ENCODE measurements at regions not wholly inside any gene's neighbourhood (a gene's known extent, or its start where the extent isn't known, plus 50 kb on each side); places are given as distances from the start of the nearest gene placed in this dataset.

DNA sequence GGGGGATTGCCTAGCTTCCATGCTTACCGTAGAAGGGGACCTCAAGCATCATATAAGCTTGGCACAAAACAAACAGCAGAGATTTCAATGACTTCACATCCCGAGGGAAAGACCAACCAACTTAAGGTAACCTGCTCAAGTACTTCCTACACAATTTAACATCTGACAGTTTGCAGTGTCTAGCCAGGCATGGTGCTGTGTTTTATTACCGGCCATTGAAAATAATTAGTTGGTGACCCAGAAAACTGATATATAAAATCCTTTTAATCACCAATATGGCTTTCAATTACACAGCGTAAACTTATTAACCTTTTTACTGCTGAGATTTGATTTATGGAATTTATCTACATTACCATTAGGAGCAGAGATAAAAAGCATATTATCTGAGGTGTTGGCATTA, 268.3 kb downstream of the ARRDC4 start:
- Histone ChIP-seq H3K9me3 (no peaks in the 10 kb centered on the region), H3K27ac (no peak overlapping the region), H3K4me3 (no peak overlapping the region), H3K27me3 (ENCODE audit: insufficient read depth in 3 of 3, low read length in 2 of 3) (peaks cover 0 to 2% (median 0%) of the 10 kb centered on the region in 3 donors), H3K36me3 (ENCODE audit: insufficient read depth in 1 of 2, low read depth in 1 of 2) (no peaks in the 10 kb centered on the region), H3K4me1 (no peaks in the 10 kb centered on the region)
- TF ChIP-seq CTCF (IDR thresholded peaks at IDR 0.05): no peak
- intact Hi-C loops (cut with DNase I): no loop called here
- 21 to 67% (median 65%) methylated on average over 4 of the region's 4 CpGs for WGBS, 3 donors
- DNase-seq (no peak), ATAC-seq (no peak)

DNA sequence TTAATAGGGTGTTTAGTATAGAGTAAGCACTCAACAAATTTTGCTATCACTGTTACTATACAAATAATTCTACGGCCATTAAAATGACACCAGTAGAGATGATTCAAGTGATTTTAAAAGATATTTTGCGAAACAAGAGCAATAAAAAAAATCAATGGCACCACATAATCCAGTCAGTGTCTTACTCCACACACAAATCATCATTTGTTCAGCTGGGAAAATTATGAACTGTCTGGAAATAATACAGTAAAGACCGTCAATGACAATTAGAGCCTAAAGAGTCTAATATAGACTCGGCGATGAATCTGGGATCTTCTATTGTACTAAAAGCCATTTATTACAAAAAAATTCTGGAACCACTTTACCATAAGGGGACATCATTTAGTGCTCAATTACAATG, 270.5 kb downstream of the ARRDC4 start:
- intact Hi-C loops (cut with DNase I): no loop called here
- no peak for ATAC-seq
- Histone ChIP-seq H3K27me3 (ENCODE audit: insufficient read depth in 3 of 3, low read length in 2 of 3) (peaks cover 0 to 2% (median 0%) of the 10 kb centered on the region in 3 donors), H3K4me3 (no peak overlapping the region), H3K4me1 (no peaks in the 10 kb centered on the region), H3K9me3 (no peaks in the 10 kb centered on the region), H3K36me3 (ENCODE audit: insufficient read depth in 1 of 2, low read depth in 1 of 2) (no peaks in the 10 kb centered on the region), H3K27ac (no peak overlapping the region)
- no peak for DNase-seq
- 91 to 93% (median 92%) methylated on average over 5 of the region's 5 CpGs for WGBS, 3 donors
- TF ChIP-seq CTCF (IDR thresholded peaks at IDR 0.05): no peak

DNA sequence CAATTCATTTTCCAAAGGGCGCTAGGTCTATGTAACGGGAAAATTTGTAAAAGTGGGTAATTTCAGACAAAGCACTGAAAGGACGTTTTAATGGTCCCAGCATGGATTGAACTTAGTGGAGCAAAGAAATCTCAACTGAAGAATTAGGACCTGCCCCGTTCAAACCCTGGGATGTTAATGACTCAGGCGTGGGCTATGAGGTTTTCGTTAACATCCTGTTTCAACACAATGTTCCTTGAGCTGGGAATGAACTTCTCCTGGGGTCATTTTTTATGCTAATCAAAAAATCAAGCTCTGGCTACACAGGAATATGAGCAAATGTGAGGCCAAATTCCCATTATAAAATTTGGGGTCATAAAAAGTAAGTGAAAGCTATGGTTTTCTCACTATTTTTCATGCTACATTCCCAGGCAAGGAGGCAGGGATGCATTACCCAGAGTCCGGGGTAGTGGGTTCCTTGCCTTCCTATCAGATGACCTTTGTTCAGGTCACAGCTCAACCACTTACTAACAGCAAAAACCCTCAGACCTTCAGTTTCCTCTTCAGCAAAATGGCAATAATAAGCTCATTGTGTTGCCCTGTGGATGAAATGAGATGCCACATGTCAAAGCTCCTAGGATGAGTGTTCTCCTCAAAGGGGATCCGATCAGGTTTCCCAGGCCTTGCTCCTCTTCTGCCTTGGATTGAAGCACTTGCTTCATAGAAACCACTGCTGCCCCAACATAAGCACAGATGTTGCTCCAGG, 271.4 kb downstream of the ARRDC4 start:
- H3K4me3 ChIP-seq: no peak overlapping the region
- intact Hi-C loops (cut with DNase I): no loop called here
- 69 to 72% (median 69%) methylated on average over 8 of the region's 8 CpGs for WGBS, 3 donors
- peaks cover 0 to 2% (median 0%) of the 10 kb centered on the region in 3 donors for H3K27me3 ChIP-seq (ENCODE audit: insufficient read depth in 3 of 3, low read length in 2 of 3)
- H3K4me1 ChIP-seq: no peaks in the 10 kb centered on the region
- no peaks in the 10 kb centered on the region for H3K36me3 ChIP-seq (ENCODE audit: insufficient read depth in 1 of 2, low read depth in 1 of 2)
- no peaks in the 10 kb centered on the region for H3K9me3 ChIP-seq
- ATAC-seq (no peak), DNase-seq (no peak)
- no peak overlapping the region for H3K27ac ChIP-seq
- TF ChIP-seq CTCF (IDR thresholded peaks at IDR 0.05): no peak

DNA sequence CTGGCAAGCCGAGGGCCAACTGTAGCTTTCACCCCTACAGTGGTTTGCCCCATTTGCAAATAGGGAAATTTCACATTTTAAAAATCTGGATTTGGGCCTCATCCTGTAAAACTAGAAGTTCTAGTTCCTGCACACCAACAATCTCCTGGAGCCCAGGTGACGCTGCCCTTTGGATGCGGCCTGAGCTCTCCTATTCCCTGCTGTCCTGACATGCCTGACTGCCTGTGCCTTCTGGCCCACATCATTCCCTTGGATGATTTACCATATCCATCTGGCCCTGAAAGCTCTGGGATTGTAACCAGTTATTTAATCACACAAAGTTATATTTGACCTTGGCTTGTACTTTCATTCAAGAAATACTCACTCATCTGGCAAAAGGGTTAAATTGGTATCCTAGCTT, 272.3 kb downstream of the ARRDC4 start:
- intact Hi-C loops (cut with DNase I): no loop called here
- Histone ChIP-seq H3K27me3 (ENCODE audit: insufficient read depth in 3 of 3, low read length in 2 of 3) (peaks cover 0 to 2% (median 0%) of the 10 kb centered on the region in 3 donors), H3K27ac (no peak overlapping the region), H3K4me3 (no peak overlapping the region), H3K9me3 (no peaks in the 10 kb centered on the region), H3K4me1 (no peaks in the 10 kb centered on the region), H3K36me3 (ENCODE audit: insufficient read depth in 1 of 2, low read depth in 1 of 2) (no peaks in the 10 kb centered on the region)
- ATAC-seq (no peak), DNase-seq (no peak)
- WGBS, 3 donors: 78 to 81% (median 80%) methylated on average over 3 of the region's 3 CpGs
- TF ChIP-seq CTCF (IDR thresholded peaks at IDR 0.05): no peak

DNA sequence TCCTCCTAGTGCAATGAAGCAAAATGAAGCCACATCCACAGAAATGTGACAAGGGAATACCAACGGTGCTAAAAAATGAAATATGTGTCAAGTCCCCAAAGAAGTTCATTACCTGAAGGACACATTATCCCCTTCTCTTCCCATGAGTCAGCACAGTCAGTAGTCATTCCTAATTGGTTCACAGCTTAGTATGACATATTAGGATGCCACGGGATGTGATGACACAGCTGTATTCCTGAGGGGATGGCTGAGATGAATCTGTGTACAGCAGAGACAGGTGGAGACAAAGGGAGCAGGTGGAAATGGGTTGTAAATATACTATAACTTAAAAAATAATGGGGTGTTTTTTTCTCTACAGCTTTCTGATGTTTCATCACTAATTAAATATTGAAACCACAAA, 273.4 kb downstream of the ARRDC4 start:
- TF ChIP-seq CTCF (IDR thresholded peaks at IDR 0.05): no peak
- WGBS, 3 donors: 53 to 61% (median 56%) methylated on average over 2 of the region's 2 CpGs
- ATAC-seq: no peak

More for the DNA sequence above, 273.4 kb downstream of the ARRDC4 start:
- H3K4me3 ChIP-seq: no peak overlapping the region
- intact Hi-C loops (cut with DNase I): no loop called here
- no peaks in the 10 kb centered on the region for H3K9me3 ChIP-seq
- H3K27me3 ChIP-seq (ENCODE audit: insufficient read depth in 3 of 3, low read length in 2 of 3): peaks cover 0 to 2% (median 0%) of the 10 kb centered on the region in 3 donors
- DNase-seq: no peak
- H3K36me3 ChIP-seq (ENCODE audit: insufficient read depth in 1 of 2, low read depth in 1 of 2): no peaks in the 10 kb centered on the region
- no peaks in the 10 kb centered on the region for H3K4me1 ChIP-seq
- no peak overlapping the region for H3K27ac ChIP-seq

Measured in psoas muscle (tissue), 7 donors.